ENCODE measurements at regions not wholly inside any gene's neighbourhood (a gene's known extent, or its start where the extent isn't known, plus 50 kb on each side); places are given as distances from the start of the nearest gene placed in this dataset.

- ChIA-PET POLR2A (ENCODE audit: unreplicated experiment) (no interaction called here), CTCF (no interaction called here)
- Histone ChIP-seq H2AK9ac (replicated peaks; ENCODE audit: low read depth, low read length, poor library complexity) (no peak overlapping the region), H3K56ac (ENCODE audit: extremely low read depth, insufficient read depth, low read length) (no peak overlapping the region), H3K4me1 (ENCODE audit: control insufficient read depth, insufficient read depth, low read length) (no peaks in the 10 kb centered on the region), H2BK15ac (ENCODE audit: low read depth, low read length) (no peak overlapping the region), H3K27ac (ENCODE audit: insufficient read depth, low read length) (no peak overlapping the region), H3K18ac (ENCODE audit: low read depth, low read length) (no peak overlapping the region), H2BK20ac (ENCODE audit: low read depth, low read length) (no peak overlapping the region), H3K14ac (replicated peaks; ENCODE audit: low read depth, low read length) (no peak overlapping the region), H3K4ac (ENCODE audit: low read depth, low read length) (no peak overlapping the region), H3K36me3 (ENCODE audit: control insufficient read depth, insufficient read depth, low read length) (no peaks in the 10 kb centered on the region), H3K23ac (ENCODE audit: low read depth, low read length) (no peak overlapping the region), H4K20me1 (ENCODE audit: insufficient read depth, low read length) (no peaks in the 10 kb centered on the region), H4K91ac (ENCODE audit: insufficient read depth, low read depth, low read length) (no peak overlapping the region), H3K9me3 (ENCODE audit: control insufficient read depth, insufficient read depth, low read length) (peaks cover 5% of the 10 kb centered on the region), H3K4me2 (ENCODE audit: low read depth, low read length) (no peak overlapping the region), H2BK120ac (ENCODE audit: low read depth, low read length) (no peak overlapping the region), H3K4me3 (ENCODE audit: insufficient read depth, low read depth, low read length) (no peak overlapping the region), H3K79me1 (ENCODE audit: low read depth in 1 of 2, low read length in 2 of 2) (no peaks in the 10 kb centered on the region), H3K9me1 (ENCODE audit: insufficient read depth, low read length) (no peaks in the 10 kb centered on the region), H2BK5ac (ENCODE audit: low read depth, low read length, poor library complexity, severe bottlenecking) (no peak overlapping the region), H4K8ac (ENCODE audit: low read depth in 2 of 2, low read length in 2 of 2) (no peak overlapping the region), H2AFZ (replicated peaks; ENCODE audit: low read length, poor library complexity) (no peak overlapping the region), H3K9ac (ENCODE audit: low read depth, low read length) (no peak overlapping the region), H2AK5ac (ENCODE audit: low read depth, low read length) (no peak overlapping the region), H4K5ac (ENCODE audit: low read depth, low read length) (no peak overlapping the region), H3K27me3 (ENCODE audit: control insufficient read depth, insufficient read depth, low read length) (no peaks in the 10 kb centered on the region)
- WGBS, 2 experiments (ENCODE audit: extremely low coverage in 2 of 2, insufficient read length in 1 of 2) = no CpG with 5 or more reads among the region's 1 CpG
- no peak for TF ChIP-seq MAFK (IDR thresholded peaks at IDR 0.05; ENCODE audit: low read depth, low read length)
- TF ChIP-seq POLR2A (IDR thresholded peaks at IDR 0.05; ENCODE audit: low read depth, low read length) = no peak
- TF ChIP-seq SMC3 (IDR thresholded peaks at IDR 0.05; ENCODE audit: low read depth, low read length) = no peak
- TF ChIP-seq BHLHE40 (IDR thresholded peaks at IDR 0.05; ENCODE audit: low read depth, low read length) = no peak
- TF ChIP-seq ELK1 (IDR thresholded peaks at IDR 0.05; ENCODE audit: borderline replicate concordance, low read depth, low read length) = no peak
- TF ChIP-seq CHD1 (IDR thresholded peaks at IDR 0.05; ENCODE audit: low read depth, low read length) = no peak
- no peak for TF ChIP-seq RFX5 (IDR thresholded peaks at IDR 0.05; ENCODE audit: low read depth, low read length)
- no peak for TF ChIP-seq NFE2L2 (IDR thresholded peaks at IDR 0.05; ENCODE audit: low read depth, low read length)
- TF ChIP-seq MXI1 (IDR thresholded peaks at IDR 0.05; ENCODE audit: borderline replicate concordance, low read depth, low read length) = no peak
- TF ChIP-seq USF2 (IDR thresholded peaks at IDR 0.05; ENCODE audit: low read depth, low read length) = no peak
- no peak for TF ChIP-seq CEBPB (IDR thresholded peaks at IDR 0.05; ENCODE audit: low read depth, low read length)
- no peak for TF ChIP-seq RAD21 (IDR thresholded peaks at IDR 0.05; ENCODE audit: low read length)
- TF ChIP-seq FOS (IDR thresholded peaks at IDR 0.05; ENCODE audit: low read depth, low read length) = no peak
- TF ChIP-seq CTCF (conservative IDR thresholded peaks at IDR 0.05; ENCODE audit: low read depth, low read length) = no peak
- dilution Hi-C loops (cut with HindIII; ENCODE audit: low sequenced_read_pairs, unreplicated experiment) (no loop called here), intact Hi-C loops (cut with micrococcal nuclease) (no loop called here), in situ Hi-C loops (cut with MboI; ENCODE audit: low sequenced_read_pairs) (no loop called here)
- BruUV-seq (replicated peaks) = no TSS peak
- no peak for DNase-seq
- ATAC-seq (ENCODE audit: low read depth) = no peak
These were observed 712.7 kb upstream of the SGCG start for GRCh38 chr13:22468045-22468444.
